ENCODE measurements at regions not wholly inside any gene's neighbourhood (a gene's known extent, or its start where the extent isn't known, plus 50 kb on each side); places are given as distances from the start of the nearest gene placed in this dataset.

- intact Hi-C loops (cut with DNase I; ENCODE audit: low total_unique reads): no loop called here
- TF ChIP-seq POLR2AphosphoS5 (IDR thresholded peaks at IDR 0.05) (no peak), EP300 (IDR thresholded peaks at IDR 0.05) (no peak), POLR2A (IDR thresholded peaks at IDR 0.05) (no peak)
- TF ChIP-seq, protein P1, sequence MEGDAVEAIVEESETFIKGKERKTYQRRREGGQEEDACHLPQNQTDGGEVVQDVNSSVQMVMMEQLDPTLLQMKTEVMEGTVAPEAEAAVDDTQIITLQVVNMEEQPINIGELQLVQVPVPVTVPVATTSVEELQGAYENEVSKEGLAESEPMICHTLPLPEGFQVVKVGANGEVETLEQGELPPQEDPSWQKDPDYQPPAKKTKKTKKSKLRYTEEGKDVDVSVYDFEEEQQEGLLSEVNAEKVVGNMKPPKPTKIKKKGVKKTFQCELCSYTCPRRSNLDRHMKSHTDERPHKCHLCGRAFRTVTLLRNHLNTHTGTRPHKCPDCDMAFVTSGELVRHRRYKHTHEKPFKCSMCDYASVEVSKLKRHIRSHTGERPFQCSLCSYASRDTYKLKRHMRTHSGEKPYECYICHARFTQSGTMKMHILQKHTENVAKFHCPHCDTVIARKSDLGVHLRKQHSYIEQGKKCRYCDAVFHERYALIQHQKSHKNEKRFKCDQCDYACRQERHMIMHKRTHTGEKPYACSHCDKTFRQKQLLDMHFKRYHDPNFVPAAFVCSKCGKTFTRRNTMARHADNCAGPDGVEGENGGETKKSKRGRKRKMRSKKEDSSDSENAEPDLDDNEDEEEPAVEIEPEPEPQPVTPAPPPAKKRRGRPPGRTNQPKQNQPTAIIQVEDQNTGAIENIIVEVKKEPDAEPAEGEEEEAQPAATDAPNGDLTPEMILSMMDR (IDR thresholded peaks at IDR 0.05): no peak
- no peaks in the 10 kb centered on the region for H3K4me1 ChIP-seq
These were observed 97.6 kb upstream of the TBX20 start for GRCh38 chr7:35351466-35351865.

DNA sequence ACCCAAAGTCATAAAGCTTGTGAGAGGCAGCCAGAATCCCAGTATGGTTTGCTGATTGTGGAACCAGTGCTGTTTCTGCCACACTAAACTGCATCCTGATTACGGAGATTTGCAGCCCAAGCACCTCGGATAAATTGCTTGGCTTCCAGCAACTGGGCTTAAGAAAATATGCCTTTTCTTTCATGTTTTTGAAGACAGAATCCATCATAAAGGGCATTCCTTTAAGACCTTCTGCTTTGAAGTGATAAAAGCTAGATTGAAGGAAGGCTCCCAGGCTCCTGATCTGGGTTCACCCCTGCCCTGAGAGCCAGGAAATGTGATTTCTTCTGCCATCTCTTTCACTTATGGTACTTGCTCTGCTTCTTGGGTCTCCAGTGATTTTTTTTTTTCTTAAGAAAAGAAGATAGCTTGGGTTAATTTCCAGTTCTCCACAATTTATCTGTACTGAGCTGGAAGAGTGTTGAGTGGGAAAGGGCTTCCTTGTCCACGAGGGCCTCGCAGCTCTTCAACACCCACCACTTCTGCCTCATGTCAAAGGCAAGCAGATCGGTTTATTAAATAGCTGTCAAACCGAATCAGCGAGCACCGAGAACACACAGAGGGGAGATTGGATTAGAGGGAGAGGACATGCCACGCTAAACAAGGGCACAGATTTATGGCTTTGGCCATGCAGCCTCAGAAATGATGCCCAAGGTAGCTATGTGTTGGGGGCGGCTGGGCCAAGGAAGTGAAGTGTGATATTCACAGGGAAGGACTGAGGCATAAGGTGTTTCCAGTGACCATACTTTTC is 94.9 kb upstream of the TBX20 start:
- no peak for TF ChIP-seq POLR2A (IDR thresholded peaks at IDR 0.05)
- TF ChIP-seq, protein P1 (IDR thresholded peaks at IDR 0.05): no peak
- TF ChIP-seq POLR2AphosphoS5 (IDR thresholded peaks at IDR 0.05): no peak
- TF ChIP-seq EP300 (IDR thresholded peaks at IDR 0.05): no peak
- Histone ChIP-seq H3K27ac (no peak overlapping the region), H3K4me3 (no peak overlapping the region), H3K9me3 (no peaks in the 10 kb centered on the region), H3K4me1 (no peaks in the 10 kb centered on the region), H3K36me3 (no peaks in the 10 kb centered on the region), H3K27me3 (peaks cover 0 to 5% (median 0%) of the 10 kb centered on the region in 3 donors)
- no peak for DNase-seq
- intact Hi-C loops (cut with DNase I; ENCODE audit: low total_unique reads): no loop called here
- WGBS, 5 donors: 77 to 88% (median 82%) methylated on average over 10 of the region's 10 CpGs

More at GRCh38 chr7:35351466-35351865, 97.6 kb upstream of the TBX20 start:
- 89 to 95% (median 94%) methylated on average over 4 of the region's 4 CpGs for WGBS, 5 donors
- peaks cover 0 to 5% (median 0%) of the 10 kb centered on the region in 3 donors for H3K27me3 ChIP-seq
- no peak for DNase-seq
- H3K4me3 ChIP-seq: no peak overlapping the region
- no peak overlapping the region for H3K27ac ChIP-seq
- H3K36me3 ChIP-seq: no peaks in the 10 kb centered on the region
- no peaks in the 10 kb centered on the region for H3K9me3 ChIP-seq

DNA sequence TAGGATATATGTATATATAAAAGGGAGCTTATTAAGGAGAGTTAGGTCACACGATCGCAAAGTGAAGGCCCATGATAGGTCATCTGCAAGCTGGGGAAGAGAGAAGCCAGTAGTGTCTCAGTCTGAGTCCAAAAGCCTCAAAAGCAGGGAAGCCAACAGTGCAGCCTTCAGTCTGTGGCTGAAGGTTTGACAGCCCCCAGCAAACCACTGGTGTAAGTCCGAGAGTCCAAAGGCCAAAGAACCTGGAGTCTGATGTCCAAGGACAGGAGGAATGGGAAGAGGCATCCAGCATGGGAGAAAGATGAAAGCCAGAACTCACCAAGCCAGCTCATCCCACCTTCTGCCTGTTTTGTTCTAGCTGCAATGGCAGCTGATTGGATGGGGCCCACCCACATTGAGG is 88.9 kb upstream of the TBX20 start:
- TF ChIP-seq POLR2AphosphoS5 (IDR thresholded peaks at IDR 0.05): no peak
- TF ChIP-seq, protein P1 (IDR thresholded peaks at IDR 0.05): no peak
- no peak for TF ChIP-seq EP300 (IDR thresholded peaks at IDR 0.05)
- TF ChIP-seq POLR2A (IDR thresholded peaks at IDR 0.05): no peak
- intact Hi-C loops (cut with DNase I; ENCODE audit: low total_unique reads): no loop called here
- WGBS, 5 donors: 82 to 93% (median 89%) methylated on average over 3 of the region's 3 CpGs

GRCh38 chr7:35339811-35340210 is 85.9 kb upstream of the TBX20 start:
- no peak overlapping the region for H3K4me3 ChIP-seq

More for the DNA sequence above, 88.9 kb upstream of the TBX20 start:
- Histone ChIP-seq H3K4me3 (no peak overlapping the region), H3K9me3 (no peaks in the 10 kb centered on the region), H3K27ac (no peak overlapping the region), H3K36me3 (no peaks in the 10 kb centered on the region), H3K4me1 (no peaks in the 10 kb centered on the region), H3K27me3 (no peaks in the 10 kb centered on the region)
- no peak for DNase-seq

More at GRCh38 chr7:35339811-35340210, 85.9 kb upstream of the TBX20 start:
- H3K9me3 ChIP-seq: no peaks in the 10 kb centered on the region
- intact Hi-C loops (cut with DNase I; ENCODE audit: low total_unique reads): no loop called here
- H3K4me1 ChIP-seq: no peaks in the 10 kb centered on the region
- WGBS, 5 donors: 91 to 94% (median 92%) methylated on average over 6 of the region's 6 CpGs
- DNase-seq: no peak
- H3K27me3 ChIP-seq: no peaks in the 10 kb centered on the region
- no peak for TF ChIP-seq EP300 (IDR thresholded peaks at IDR 0.05)
- TF ChIP-seq, protein P1 (IDR thresholded peaks at IDR 0.05): no peak
- no peak for TF ChIP-seq POLR2AphosphoS5 (IDR thresholded peaks at IDR 0.05)
- TF ChIP-seq POLR2A (IDR thresholded peaks at IDR 0.05): no peak
- H3K27ac ChIP-seq: no peak overlapping the region
- H3K36me3 ChIP-seq: no peaks in the 10 kb centered on the region
